Kidney (tissue), 13 donors: ENCODE measurements at regions not wholly inside any gene's neighbourhood (a gene's known extent, or its start where the extent isn't known, plus 50 kb on each side); places are given as distances from the start of the nearest gene placed in this dataset.
"Not testable (repeated sequence)": the region's sequence is repeated elsewhere in the genome, so short reads cannot be mapped to it uniquely, and the experiment has no call there.

Experiments used
- DNase-seq, 5 donors: peaks; one replicate each; pipeline ENCODE4 v3.0.0-alpha.2; 2013 to 2020
- FAIRE-seq: peaks from 2 replicates; lab custom pipeline; 2012; peaks lifted over from hg19 to GRCh38; lab: Jason Lieb, UNC
- H3K27ac ChIP-seq, 2 donors: one replicate each; pipeline ENCODE4 v1.7.0; 2013; ENCODE audit warnings: low read depth in 2 of 2, low read length in 2 of 2, inconsistent platforms in 1 of 2
- H3K27me3 ChIP-seq: one replicate; pipeline ENCODE4 v1.7.1; 2013; ENCODE audit warnings: low read length, inconsistent platforms; ENCODE audit not compliant: control insufficient read depth, insufficient read depth
- H3K36me3 ChIP-seq, 3 donors: one replicate each; pipeline versions ENCODE4 v1.7.0 to v1.7.1; 2013; ENCODE audit warnings: low read length in 3 of 3, control low read depth in 1 of 3, inconsistent platforms in 1 of 3; ENCODE audit not compliant: insufficient read depth in 3 of 3, control insufficient read depth in 2 of 3
- H3K4me1 ChIP-seq, 3 donors: one replicate each; pipeline versions ENCODE4 v1.7.0 to v1.7.1; 2013; ENCODE audit warnings: low read length in 3 of 3, inconsistent platforms in 1 of 3, low read depth in 1 of 3; ENCODE audit not compliant: control insufficient read depth in 2 of 3, insufficient read depth in 2 of 3
- H3K4me3 ChIP-seq, 3 donors: one replicate each; pipeline versions ENCODE4 v1.7.0 to v1.8.1; 2013; ENCODE audit warnings: low read length in 3 of 3, control low read depth in 1 of 3, inconsistent platforms in 1 of 3
- H3K9ac ChIP-seq, 3 donors: one replicate each; pipeline versions ENCODE4 v1.7.0 to v1.7.1; 2013; ENCODE audit warnings: low read length in 3 of 3, control low read depth in 1 of 3, inconsistent platforms in 1 of 3
- H3K9me3 ChIP-seq, 3 donors: one replicate each; pipeline versions ENCODE4 v1.7.0 to v1.7.1; 2013; ENCODE audit warnings: low read length in 3 of 3, control low read depth in 1 of 3, inconsistent platforms in 1 of 3; ENCODE audit not compliant: control insufficient read depth in 2 of 3, insufficient read depth in 1 of 3
- CTCF ChIP-seq: IDR thresholded peaks from 3 replicates; pipeline ENCODE4 v1.5.1; 2012; ENCODE audit warnings: mild to moderate bottlenecking, moderate library complexity, borderline replicate concordance; ENCODE audit not compliant: insufficient read depth; ENCODE audit errors: extremely low read depth
- intact Hi-C: fragments of 100-400 bp; cut with DNase I; formaldehyde crosslinking; loops from one replicate; pipeline ENCODE4 v1.11.1; 2022
- donor health status: control.
- donor health status: control.
- donor health status: control.
- donor health status: control.
- donor health status: control.
- donor health status: DM: yes; HTN: yes; CAD: no.
- donor health status: Normal renal cell carcinoma (clear cell type).

- no peak for FAIRE-seq
- Histone ChIP-seq H3K9ac (no peak overlapping the region), H3K9me3 (no peaks in the 10 kb centered on the region), H3K4me1 (no peaks in the 10 kb centered on the region), H3K36me3 (peaks cover 0 to 13% (median 9%) of the 10 kb centered on the region in 3 donors), H3K27ac (no peak overlapping the region), H3K27me3 (no peaks in the 10 kb centered on the region), H3K4me3 (no peak overlapping the region)
- TF ChIP-seq CTCF, result no peak
- DNase-seq, result no peak
- intact Hi-C loops, result no loop called here
Observed at GRCh38 chr22:25346859-25347751, 127.7 kb downstream of the CRYBB2 start.

GRCh38 chr22:25347752-25348102 lies 128.3 kb downstream of the CRYBB2 start:
- intact Hi-C loops, result no loop called here
- H3K27ac ChIP-seq, result no peak overlapping the region
- peaks cover 0 to 15% (median 12%) of the 10 kb centered on the region in 3 donors for H3K36me3 ChIP-seq
- FAIRE-seq (no peak), DNase-seq (no peak)
- no peaks in the 10 kb centered on the region for H3K9me3 ChIP-seq
- TF ChIP-seq CTCF, result no peak
- H3K27me3 ChIP-seq, result no peaks in the 10 kb centered on the region
- H3K9ac ChIP-seq, result no peak overlapping the region
- H3K4me1 ChIP-seq, result no peaks in the 10 kb centered on the region
- no peak overlapping the region for H3K4me3 ChIP-seq

DNA sequence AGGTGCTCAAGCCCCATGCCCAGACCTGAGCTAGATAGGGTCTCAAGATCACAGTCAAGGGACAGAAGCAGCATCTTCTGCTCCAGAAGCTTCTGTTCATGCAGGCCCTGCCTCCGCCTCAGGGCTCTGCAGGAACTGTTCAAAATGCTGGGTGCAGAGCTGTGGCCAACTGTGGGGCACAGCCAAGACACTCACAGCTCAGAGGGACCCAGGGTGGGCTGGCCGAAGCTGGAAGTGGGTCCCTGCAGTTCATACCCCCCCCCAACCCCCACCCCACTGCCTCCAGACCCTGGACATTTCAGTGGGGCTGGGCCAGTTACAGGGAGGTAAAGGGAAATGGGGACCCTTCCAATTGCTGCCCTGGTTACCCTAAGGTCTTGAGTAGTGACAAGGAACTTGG lies 129.0 kb downstream of the CRYBB2 start:
- no peaks in the 10 kb centered on the region for H3K27me3 ChIP-seq
- no peak for FAIRE-seq
- peaks cover 0 to 15% (median 12%) of the 10 kb centered on the region in 3 donors for H3K36me3 ChIP-seq
- no peak for DNase-seq
- no peak overlapping the region for H3K27ac ChIP-seq
- H3K9ac ChIP-seq, result no peak overlapping the region
- no peak for TF ChIP-seq CTCF
- H3K4me1 ChIP-seq, result no peaks in the 10 kb centered on the region
- no peaks in the 10 kb centered on the region for H3K9me3 ChIP-seq
- intact Hi-C loops, result no loop called here
- no peak overlapping the region for H3K4me3 ChIP-seq

DNA sequence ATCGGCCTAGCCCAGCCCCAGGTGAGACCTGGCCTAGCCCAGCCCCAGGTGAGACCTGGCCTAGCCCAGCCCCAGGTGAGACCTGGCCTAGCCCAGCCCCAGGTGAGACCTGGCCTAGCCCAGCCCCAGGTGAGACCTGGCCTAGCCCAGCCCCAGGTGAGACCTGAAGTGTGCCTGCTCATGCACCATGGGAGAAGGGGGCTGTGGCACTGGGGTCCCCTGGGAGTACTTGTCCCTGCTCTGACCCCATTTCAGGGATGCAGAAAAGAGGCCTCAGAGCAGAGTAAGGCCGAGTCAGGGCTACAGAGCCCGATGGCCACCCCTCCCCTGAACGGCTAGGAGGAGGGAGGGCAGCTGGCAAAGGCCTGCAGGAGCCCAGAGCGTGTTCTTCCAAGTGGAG lies 129.6 kb downstream of the CRYBB2 start:
- DNase-seq, FAIRE-seq, H3K27ac ChIP-seq, H3K4me3 ChIP-seq, H3K9ac ChIP-seq, H3K27me3 ChIP-seq, intact Hi-C loops, H3K9me3 ChIP-seq, H3K4me1 ChIP-seq: not testable (repeated sequence)
- peaks cover 0 to 21% (median 17%) of the 10 kb centered on the region in 3 donors for H3K36me3 ChIP-seq
